ENCODE measurements at regions not wholly inside any gene's neighbourhood (a gene's known extent, or its start where the extent isn't known, plus 50 kb on each side); places are given as distances from the start of the nearest gene placed in this dataset.

GRCh38 chr9:89710697-89711096, 105.9 kb downstream of the GADD45G start:
- Mint-ChIP-seq H3K4me3 (no peak overlapping the region), H3K9me3 (no peaks in the 10 kb centered on the region), H3K27me3 (ENCODE audit: low read depth, poor library complexity) (peaks cover 32% of the 10 kb centered on the region), H3K36me3 (ENCODE audit: low read depth) (no peaks in the 10 kb centered on the region), H3K4me1 (peaks cover 43% of the 10 kb centered on the region), H3K27ac (peak overlapping the region; percentile 48)
- no peak for DNase-seq
- no peak for TF ChIP-seq CTCF (IDR thresholded peaks at IDR 0.05)

DNA sequence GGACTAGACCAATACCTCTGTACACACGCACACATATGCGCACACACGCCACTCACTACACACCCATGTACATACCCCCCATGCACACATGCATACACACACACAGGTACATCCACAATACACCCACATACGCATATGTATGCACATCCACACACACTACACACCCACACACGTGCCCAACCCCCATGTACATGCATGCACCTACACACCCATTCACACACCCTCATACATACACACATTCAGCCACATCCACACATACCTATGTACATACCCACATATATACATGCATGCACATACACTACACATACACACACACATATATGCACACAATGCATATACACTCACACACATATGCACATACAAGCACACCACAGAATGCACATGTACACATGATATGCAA, 107.1 kb downstream of the GADD45G start:
- DNase-seq = no peak
- no peak for TF ChIP-seq CTCF (IDR thresholded peaks at IDR 0.05)
- H3K9me3 Mint-ChIP-seq = no peaks in the 10 kb centered on the region
- no peak overlapping the region for H3K27ac Mint-ChIP-seq
- H3K36me3 Mint-ChIP-seq (ENCODE audit: low read depth) = no peaks in the 10 kb centered on the region
- peaks cover 31% of the 10 kb centered on the region for H3K27me3 Mint-ChIP-seq (ENCODE audit: low read depth, poor library complexity)
- peaks cover 31% of the 10 kb centered on the region for H3K4me1 Mint-ChIP-seq
- no peak overlapping the region for H3K4me3 Mint-ChIP-seq

DNA sequence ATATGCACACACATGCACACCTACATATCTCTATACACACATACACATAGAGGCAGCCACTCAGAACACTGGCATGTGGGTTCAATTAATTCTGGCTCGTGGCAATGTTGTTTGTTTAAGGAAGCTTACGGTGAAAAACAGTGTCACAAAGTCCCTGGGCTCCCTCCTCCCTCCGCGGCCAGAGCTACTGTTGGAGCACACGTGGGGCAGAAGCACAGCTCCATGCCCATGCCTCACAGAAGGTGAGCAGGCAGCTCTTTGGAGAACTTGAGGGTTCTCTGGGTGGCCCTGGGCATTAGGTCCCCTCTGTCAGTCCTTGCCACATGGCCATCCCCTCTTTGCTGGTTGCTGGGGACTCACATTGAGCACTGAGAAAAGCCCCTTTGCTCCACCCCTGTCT, 107.5 kb downstream of the GADD45G start:
- DNase-seq = no peak
- Mint-ChIP-seq H3K4me1 (peaks cover 27% of the 10 kb centered on the region), H3K9me3 (no peaks in the 10 kb centered on the region), H3K36me3 (ENCODE audit: low read depth) (no peaks in the 10 kb centered on the region), H3K27ac (no peak overlapping the region), H3K4me3 (no peak overlapping the region), H3K27me3 (ENCODE audit: low read depth, poor library complexity) (peaks cover 28% of the 10 kb centered on the region)
- TF ChIP-seq CTCF (IDR thresholded peaks at IDR 0.05) = no peak

DNA sequence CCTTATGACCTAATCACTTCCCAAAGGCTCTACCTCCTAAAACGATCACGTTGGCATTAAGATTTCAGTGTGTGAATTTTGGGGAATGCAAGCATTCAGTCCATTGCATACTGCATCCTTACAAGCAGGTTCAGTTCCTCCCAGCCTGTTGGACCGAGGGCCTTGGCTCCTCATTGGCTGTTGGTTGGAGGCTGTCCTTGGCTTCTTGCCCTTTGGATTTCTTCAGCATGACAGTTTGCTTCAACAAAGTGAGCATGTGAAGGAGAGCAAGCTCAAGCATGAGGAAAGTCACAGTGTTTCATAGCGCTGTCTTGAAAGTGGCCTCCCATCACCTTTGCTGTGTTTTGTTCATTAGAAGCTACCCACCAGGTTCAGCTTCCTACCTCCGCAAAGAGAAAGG, 109.5 kb downstream of the GADD45G start:
- Mint-ChIP-seq H3K27me3 (ENCODE audit: low read depth, poor library complexity) (peaks cover 21% of the 10 kb centered on the region), H3K4me3 (no peak overlapping the region), H3K9me3 (no peaks in the 10 kb centered on the region), H3K27ac (no peak overlapping the region), H3K4me1 (peaks cover 15% of the 10 kb centered on the region), H3K36me3 (ENCODE audit: low read depth) (no peaks in the 10 kb centered on the region)
- DNase-seq = no peak
- TF ChIP-seq CTCF (IDR thresholded peaks at IDR 0.05) = no peak

DNA sequence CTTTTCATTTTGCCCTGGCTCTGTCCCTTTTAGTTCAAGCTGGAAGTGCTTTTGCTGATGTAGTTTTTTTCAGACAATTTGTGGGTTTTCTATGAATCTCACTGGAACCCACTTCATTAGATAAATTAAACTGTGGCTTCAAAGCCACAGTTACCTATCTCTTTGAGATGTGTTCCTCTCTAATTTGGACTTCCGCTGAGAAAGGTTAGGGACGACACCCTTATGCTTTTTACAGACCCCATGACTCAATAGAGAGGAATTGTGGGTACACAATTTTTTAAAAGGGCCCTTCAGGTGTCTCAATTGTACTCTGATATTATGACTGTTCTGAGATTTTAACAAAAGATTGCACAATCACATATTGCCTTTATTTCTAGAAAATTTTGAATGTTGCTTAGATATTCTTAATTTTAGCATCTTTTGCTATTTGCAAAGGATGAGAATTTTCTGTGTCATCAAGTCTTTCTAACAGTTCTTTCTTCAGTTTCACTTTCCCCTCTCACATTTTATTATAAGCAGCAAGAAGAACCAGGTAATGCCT, 110.6 kb downstream of the GADD45G start:
- no peaks in the 10 kb centered on the region for H3K36me3 Mint-ChIP-seq (ENCODE audit: low read depth)

More for the DNA sequence above, 110.6 kb downstream of the GADD45G start:
- no peak for TF ChIP-seq CTCF (IDR thresholded peaks at IDR 0.05)
- no peaks in the 10 kb centered on the region for H3K9me3 Mint-ChIP-seq
- H3K27me3 Mint-ChIP-seq (ENCODE audit: low read depth, poor library complexity) = peaks cover 28% of the 10 kb centered on the region
- DNase-seq = no peak
- no peak overlapping the region for H3K4me3 Mint-ChIP-seq
- no peak overlapping the region for H3K27ac Mint-ChIP-seq
- H3K4me1 Mint-ChIP-seq = peaks cover 22% of the 10 kb centered on the region
